ENCODE measurements at regions not wholly inside any gene's neighbourhood (a gene's known extent, or its start where the extent isn't known, plus 50 kb on each side); places are given as distances from the start of the nearest gene placed in this dataset.

GRCh38 chr14:25406818-25407217 is 356.9 kb upstream of the STXBP6 start:
- TF ChIP-seq CEBPB (IDR thresholded peaks at IDR 0.05) (no peak), TCF12 (IDR thresholded peaks at IDR 0.05; ENCODE audit: low read depth) (no peak)
